GM12873 (cell line): ENCODE measurements at regions not wholly inside any gene's neighbourhood (a gene's known extent, or its start where the extent isn't known, plus 50 kb on each side); places are given as distances from the start of the nearest gene placed in this dataset.
A peak's percentile ranks its signal among the peaks of the same experiment; 100 is the strongest.

Experiments used
- TF ChIP-seq, protein P1 (sequence below): IDR thresholded peaks from 2 replicates; pipeline ENCODE4 v1.5.1; 2012; ENCODE audit warnings: low read depth, mild to moderate bottlenecking, moderate library complexity, low read length, control low read depth; ENCODE audit not compliant: insufficient read depth; ENCODE audit errors: missing control alignments

DNA sequence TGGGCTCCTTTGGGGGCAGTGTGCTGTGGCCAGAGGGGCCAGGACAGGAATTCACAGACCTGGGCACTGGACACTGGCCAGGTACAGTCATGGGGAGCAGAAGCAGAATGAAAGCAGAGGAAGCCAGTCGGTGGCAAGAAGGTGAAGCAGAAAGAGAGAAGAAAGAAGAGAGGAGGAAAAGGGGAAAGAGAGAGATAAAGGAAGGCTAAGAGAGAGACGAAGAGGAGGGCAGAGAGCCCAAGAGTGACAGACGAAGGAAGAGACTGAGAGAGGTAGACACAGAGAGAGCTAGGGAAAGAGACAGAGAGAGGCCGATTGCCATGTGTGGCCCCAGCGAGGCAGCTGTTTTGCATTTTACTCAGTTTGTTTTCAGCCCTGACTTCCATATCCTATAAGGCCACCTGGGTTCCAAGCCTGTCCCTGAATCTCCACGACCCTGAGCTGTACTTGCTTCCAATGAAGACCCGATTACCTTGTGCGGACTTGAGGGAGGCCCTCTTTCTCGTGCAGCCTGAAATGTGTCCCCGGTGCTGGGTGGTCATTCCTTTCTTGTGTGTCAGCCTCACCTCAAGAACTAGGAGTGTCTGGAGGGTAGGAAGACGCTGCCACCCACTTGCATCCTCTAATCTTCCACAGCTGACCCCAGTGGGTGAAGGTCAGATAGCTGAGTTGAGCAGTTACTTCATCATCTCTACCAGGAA, 73.9 kb downstream of the LSM3 start:
- TF ChIP-seq, protein P1, sequence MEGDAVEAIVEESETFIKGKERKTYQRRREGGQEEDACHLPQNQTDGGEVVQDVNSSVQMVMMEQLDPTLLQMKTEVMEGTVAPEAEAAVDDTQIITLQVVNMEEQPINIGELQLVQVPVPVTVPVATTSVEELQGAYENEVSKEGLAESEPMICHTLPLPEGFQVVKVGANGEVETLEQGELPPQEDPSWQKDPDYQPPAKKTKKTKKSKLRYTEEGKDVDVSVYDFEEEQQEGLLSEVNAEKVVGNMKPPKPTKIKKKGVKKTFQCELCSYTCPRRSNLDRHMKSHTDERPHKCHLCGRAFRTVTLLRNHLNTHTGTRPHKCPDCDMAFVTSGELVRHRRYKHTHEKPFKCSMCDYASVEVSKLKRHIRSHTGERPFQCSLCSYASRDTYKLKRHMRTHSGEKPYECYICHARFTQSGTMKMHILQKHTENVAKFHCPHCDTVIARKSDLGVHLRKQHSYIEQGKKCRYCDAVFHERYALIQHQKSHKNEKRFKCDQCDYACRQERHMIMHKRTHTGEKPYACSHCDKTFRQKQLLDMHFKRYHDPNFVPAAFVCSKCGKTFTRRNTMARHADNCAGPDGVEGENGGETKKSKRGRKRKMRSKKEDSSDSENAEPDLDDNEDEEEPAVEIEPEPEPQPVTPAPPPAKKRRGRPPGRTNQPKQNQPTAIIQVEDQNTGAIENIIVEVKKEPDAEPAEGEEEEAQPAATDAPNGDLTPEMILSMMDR, result no peak

DNA sequence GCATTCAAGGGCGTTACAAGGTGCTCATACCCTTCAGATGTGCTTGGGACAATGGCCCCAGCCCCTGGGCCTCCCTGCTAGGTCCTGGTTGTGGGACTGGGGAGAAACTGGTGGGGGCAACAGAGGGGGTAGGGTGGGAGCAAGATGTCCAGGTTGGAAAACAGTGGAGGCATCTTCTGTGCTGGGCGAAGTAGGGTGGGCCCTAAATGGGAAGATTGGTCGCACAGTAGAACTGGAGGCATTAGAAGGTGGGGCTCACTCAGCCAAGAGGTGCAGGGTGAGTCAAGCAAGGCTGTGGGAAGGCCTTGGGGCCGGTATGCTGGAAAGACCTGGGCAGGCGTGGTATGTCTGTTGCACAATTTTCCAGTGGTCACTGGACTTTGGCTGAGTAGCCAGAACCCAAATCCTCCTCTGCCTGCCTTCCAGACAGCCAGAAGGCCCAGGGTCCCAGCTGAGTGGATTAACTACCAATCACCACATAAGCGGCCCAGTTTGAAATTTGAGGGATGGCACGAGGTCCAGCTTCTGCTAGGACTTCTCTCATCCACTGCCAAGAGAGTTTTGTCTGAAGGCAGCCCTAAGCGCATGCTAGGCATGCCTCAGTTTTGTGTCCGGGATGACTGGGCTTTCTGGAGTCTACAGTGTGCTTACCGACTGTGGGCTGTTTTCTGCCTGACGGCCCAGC, 74.5 kb downstream of the LSM3 start:
- TF ChIP-seq, protein P1, result no peak

DNA sequence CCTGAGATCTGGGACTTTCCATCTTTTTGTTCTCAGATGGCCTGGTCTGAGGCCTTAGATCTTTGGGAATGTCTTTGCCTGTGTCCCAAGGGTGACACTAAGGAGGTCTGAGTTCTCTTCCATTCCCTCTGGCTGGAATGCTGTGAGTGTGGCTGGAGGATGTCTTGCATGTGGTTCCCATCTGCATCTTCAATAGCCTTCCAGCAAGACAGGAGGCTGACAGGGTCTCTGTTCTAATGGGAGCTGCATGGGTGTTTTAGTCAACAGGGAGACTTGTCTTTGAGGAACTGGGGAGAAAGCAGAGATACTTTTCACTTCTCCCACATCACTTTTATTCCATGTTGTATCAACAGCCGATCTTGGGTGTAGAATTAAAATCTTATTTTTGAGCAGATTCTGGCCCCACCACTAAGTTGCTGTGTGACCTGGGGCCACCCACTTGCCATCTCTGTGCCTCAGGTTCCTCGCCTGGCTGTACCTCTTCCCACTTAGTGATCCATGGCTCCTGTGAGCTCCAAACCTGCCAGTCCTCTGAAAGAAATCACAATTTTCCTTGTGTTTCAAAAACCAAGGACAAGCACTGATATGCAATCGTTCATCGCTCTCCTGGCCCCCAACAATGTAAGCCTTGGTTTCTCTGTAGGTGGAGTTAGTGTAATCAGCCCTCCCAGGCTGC, 75.2 kb downstream of the LSM3 start:
- TF ChIP-seq, protein P1, result no peak

DNA sequence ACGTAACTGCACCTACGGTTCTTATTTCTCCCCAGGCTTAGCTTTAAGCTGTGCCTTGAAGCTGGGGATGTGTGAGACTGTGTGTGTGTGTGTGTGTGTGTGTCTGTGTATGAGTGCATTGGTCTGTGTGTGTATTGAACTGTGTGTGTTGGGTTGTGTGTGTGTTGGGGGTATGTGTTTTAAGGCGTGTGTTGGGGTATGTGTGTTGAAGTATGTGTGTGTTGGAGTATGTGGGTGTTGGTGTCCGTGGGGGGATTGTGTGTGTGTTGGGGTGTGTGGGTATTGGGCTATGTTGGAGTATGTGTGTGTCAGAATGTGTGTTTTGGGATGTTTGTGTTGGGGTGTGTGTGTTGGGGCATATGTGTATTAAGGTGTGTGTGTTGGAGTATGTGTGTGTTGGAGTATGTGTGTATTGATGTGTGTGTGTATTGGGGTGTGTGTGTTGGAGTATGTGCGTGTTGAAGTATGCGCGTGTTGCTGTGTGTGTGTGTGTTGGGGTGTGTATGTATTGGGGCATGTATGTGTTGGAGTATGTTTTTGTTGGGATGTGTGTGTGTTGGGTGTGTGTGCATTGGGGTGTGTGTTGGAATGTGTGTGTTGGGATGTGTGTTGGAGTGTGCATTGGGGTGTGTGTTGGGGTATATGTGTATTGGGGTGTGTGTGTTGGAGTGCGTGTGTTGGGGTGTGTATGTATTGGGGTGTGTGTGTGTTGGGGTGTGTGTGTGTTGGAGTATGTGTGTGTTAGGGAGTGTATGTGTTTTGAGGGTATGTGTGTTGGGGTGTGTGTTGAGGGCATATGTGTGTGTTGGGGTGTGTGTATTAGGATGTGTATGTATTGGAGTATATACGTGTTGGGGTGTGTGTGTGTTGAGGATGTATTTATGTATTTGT, 76.4 kb downstream of the LSM3 start:
- TF ChIP-seq, protein P1, result no peak

DNA sequence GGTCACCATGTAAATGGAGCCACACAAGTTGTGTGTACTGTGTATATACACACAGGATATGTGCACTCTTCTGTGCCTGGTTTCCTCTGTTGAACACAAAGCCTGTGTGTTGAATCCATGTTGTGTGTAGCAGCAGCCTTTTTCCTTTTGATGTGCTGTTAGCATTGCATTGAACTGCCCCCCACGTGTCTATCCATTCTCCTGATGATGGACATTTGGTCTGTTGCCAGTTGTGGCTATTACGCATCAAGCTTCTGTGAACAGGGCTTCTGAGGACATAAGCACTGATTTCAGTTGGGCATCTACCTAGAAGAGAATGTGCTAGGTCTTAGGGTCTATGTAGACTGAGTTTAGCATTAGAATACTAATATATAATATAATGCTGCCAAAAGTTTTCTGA, 77.4 kb downstream of the LSM3 start:
- TF ChIP-seq, protein P1, result no peak

DNA sequence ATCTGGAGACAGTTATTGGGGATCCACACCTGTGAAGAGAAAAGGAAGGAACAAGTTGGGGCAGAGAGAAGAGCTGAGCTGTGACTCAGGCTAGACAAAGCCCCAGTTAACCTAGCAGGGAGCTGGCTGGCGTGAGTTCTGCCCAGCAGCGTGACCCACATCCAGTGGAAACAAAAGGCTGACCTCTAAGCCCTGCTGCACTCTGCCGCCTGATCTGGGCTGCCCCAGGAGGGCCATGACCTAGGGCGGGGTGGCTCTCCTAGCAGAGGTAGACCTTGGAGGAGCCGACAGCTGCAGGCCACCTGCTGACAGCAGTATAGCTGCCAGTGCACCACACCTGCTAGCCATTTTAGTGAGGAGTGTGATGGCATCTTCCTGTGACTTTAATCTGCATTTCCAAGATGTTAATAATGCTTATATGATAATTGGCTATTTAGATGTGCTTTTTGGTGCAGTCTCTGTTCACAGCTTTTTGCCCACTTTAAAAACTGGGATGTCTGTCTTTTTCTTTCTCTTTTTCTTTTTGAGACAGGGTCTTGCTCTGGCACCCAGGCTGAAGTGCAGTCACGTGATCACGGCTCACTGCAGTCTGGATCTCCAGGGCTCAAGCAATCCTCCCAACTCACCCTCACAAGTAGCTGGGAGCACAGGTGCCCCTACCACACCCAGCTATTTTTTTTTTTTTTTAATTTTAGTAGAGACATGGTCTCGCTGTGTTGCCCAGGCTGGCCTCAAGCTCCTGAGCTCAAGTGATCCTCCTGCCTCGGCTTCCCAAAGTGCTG, 78.1 kb downstream of the LSM3 start:
- TF ChIP-seq, protein P1, result peak; percentile 8
